LHCN-M2 (cell line): ENCODE measurements at regions not wholly inside any gene's neighbourhood (a gene's known extent, or its start where the extent isn't known, plus 50 kb on each side); places are given as distances from the start of the nearest gene placed in this dataset.
"Not testable (repeated sequence)": the region's sequence is repeated elsewhere in the genome, so short reads cannot be mapped to it uniquely, and the experiment has no call there.

Experiments used
- DNase-seq: peaks from one replicate; pipeline ENCODE4 v3.0.0-alpha.2; 2012; ENCODE audit warnings: low read depth

DNA sequence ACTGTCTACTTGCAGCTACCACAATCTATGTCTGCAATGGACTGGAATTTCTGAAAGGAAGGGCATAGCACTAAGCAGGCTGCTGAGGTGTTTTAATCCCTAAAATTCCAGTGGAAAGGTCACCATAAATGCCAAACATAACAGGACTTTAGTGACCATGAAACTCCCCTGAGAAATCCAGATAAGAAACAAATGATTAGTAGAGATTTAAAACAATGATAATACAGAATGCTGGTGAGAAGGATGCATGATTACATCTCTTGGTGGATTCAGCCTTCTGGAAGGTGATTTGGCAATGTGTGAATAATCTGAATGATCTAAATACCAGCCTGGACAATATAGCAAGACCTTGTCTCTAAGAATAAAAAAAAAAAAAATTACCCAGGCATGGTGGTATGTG is 475.0 kb upstream of the CBLB start:
- no peak for DNase-seq

GRCh38 chr3:106345353-106346027 is 476.7 kb upstream of the CBLB start:
- DNase-seq = peak; percentile 96

DNA sequence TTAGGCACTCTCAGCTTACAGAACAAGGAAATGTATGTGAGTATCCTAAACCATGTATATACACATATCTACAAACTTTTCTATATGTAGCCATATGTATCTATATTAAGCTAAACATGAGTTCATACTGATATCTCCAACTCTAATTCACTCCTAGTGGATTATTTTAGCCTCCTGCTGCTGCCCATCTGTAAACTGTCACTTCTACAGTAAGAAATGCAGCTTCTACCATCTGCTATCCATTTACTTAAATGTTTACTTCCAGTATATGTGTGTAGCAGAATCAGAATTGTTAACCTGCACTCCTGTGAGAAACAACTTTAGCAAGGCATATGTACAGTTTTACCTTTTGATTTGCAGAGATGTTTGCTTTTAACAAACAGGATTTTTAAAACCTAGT is 478.5 kb upstream of the CBLB start:
- no peak for DNase-seq

DNA sequence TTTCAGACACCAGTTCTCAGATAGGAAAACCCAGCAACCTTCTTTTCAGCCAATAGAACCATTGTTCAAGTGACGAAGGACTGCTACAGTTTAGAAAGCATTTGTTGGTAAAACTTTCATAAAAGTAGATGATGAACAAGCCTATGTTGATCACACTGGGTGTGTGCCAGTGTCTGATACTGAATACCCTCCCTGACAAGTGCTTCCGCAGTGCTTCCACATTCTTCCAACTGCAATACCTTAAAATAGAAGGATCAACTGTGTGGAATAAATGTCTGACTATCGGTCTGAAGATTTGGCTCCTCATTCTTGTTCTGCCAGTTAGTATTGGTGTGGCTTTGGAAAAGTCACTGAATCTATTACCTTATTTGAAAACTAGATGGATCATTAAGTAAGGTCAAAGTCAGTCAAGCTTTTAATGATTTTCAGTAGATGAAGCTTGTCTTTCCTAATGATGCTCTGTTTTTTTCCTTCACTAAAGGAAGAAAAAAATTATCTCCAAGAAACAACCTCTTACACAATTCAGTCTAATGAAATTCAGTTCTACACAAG is 479.4 kb upstream of the CBLB start:
- no peak for DNase-seq

GRCh38 chr3:106349191-106349881 is 480.5 kb upstream of the CBLB start:
- no peak for DNase-seq

- DNase-seq = no peak
These were observed 487.1 kb upstream of the CBLB start for GRCh38 chr3:106355873-106356272.

DNA sequence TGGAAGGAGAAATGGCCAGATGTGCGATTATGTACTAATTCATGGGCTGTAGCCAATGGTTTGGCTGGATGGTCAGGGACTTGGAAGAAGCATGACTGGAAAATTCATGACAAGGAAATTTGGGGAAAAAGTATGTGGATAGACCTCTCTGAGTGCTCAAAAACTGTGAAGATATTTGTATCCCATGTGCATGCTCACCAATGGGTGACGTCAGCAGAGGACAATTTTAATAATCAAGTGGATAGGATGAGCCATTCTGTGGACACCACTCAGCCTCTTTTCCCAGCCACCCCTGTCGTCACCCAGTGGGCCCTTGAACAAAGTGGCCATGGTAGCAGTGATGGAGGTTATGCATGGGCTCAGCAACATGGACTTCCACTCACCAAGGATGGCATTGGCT is 490.9 kb upstream of the CBLB start:
- DNase-seq = no peak

GRCh38 chr3:106360901-106361300 is 492.1 kb upstream of the CBLB start:
- DNase-seq = not testable (repeated sequence)

DNA sequence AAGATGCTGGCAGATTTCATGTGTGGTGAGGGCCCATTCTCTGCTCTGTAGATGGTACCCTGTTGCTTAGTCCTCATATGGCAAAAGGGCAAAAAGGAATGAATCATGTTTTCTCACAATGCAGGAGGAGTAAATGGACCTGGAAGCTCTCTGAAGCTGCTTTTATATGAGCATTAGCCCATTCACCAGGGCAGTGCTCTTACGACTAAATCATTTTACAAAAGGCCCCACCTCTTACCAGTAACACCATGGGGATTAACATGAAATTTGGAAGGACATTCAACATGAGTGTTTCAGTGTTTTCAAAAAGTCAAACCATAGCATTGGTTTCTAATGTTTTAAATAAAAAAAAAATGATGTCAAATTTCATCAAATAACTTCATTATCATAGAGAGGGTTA is 495.7 kb upstream of the CBLB start:
- no peak for DNase-seq

- DNase-seq = no peak
These were observed 496.4 kb upstream of the CBLB start for GRCh38 chr3:106365061-106365691.

GRCh38 chr3:106366352-106366751 is 497.5 kb upstream of the CBLB start:
- DNase-seq = no peak

DNA sequence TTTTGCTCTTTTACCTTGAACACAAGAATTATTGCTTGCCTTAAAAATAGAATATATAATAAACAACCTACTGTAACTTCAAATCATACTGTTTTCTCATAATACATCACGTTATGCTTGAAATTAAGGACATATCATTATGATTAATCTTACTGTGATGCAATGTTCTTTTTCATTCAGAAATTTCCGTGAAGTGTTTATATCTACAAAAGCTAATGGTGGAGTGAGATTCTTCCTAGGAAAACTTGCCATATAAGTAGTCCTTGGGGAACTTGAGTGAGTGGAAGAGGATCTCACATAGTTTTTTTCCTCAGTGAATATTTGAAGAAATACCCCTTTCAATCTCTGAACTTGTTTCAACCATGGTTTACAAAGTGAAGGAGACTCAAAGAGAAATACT is 498.7 kb upstream of the CBLB start:
- DNase-seq = no peak

DNA sequence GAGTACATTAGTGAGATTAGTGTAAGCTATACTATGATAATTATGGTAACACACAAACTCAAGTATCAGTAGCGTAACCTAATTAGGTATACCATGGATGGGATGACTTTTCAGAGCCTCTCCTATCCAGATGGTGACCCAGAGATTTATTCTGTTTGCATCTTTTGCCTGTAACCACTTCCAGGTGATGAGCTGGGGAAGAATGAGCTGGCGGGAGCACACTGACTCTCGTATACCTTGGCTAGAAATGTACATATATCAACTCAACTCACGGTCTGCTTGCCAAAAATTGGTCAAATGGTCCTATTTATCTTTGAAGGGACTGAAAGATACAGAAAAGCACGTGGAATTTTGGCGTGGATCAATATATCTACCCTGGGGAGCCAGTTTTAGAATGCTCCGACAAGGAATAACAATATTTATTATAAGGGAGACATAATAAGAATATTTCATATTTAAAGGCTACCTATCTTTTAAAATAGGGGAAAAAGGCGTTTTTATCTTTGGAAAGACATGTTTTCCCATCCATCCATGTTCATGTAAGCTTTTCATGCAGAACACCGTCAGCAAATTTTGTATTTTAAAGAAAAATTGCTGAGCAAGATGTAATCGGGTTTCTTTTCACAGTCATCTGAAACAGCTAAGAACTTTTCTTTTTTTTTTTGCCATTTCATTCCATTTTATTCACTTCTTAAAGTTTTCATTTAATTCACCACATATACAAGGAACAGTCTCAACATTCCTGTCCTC is 502.6 kb upstream of the CBLB start:
- no peak for DNase-seq

- DNase-seq = no peak
These were observed 503.4 kb upstream of the CBLB start for GRCh38 chr3:106371971-106372805.

GRCh38 chr3:106372806-106373190 is 504.0 kb upstream of the CBLB start:
- DNase-seq = no peak

GRCh38 chr3:106376016-106376570 is 507.3 kb upstream of the CBLB start:
- peak; percentile 19 for DNase-seq

GRCh38 chr3:106379251-106379750 is 510.5 kb upstream of the CBLB start:
- DNase-seq = no peak

- no peak for DNase-seq
These were observed 511.4 kb upstream of the CBLB start for GRCh38 chr3:106380232-106380631.

GRCh38 chr3:106381286-106381938 is 512.6 kb upstream of the CBLB start:
- no peak for DNase-seq

DNA sequence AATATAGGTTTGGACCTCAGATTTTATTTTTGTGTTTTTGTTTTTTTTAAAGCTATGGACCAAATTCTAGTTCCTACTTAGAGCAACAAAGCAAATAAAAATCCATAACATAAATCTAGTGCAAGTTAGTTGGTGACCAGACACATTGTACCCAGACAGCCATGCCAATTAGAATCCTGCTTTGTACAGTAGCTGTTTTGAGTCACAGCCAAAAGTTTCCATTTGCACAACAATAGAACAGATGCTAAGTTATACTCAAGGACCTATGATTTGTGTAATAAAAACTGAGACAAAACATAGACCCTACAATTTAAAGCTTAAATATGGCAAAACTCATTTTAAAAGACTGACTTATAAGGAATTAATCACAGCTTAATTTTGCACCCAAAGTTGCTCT is 513.1 kb upstream of the CBLB start:
- peak; percentile 34 for DNase-seq
